K562 (cell line): ENCODE measurements at regions not wholly inside any gene's neighbourhood (a gene's known extent, or its start where the extent isn't known, plus 50 kb on each side); places are given as distances from the start of the nearest gene placed in this dataset.

Source experiments
- ATAC-seq: fragments of 200-7000 bp; cut with Tn5 transposase; 3 replicates; pipeline ENCODE4 v1.9.1; 2020; ENCODE audit warnings: moderate library complexity
- BruUV-seq: library from RNA; stranded (reverse); fragments of 400-500 nt; replicated peaks from 2 replicates; lab custom pipeline; 2021; lab: Mats Ljungman, UMichigan
- CTCF ChIA-PET: fragments of 300-600 bp; formaldehyde crosslinking; extraction: SDS; loops from one replicate; lab custom pipeline; 2021; ENCODE audit warnings: low intra/inter-chr PET ratio; lab: Yijun Ruan, JAX
- POLR2A ChIA-PET: fragments of 300-600, 350-650 bp; sonication (Branson Sonifier 250); formaldehyde crosslinking; extraction: SDS; loops from one replicate; lab custom pipeline; 2021; ENCODE audit warnings: antibody characterized with exemption, inconsistent platforms; lab: Yijun Ruan, JAX
- DNase-seq, 4 experiments: peaks; one replicate each; pipeline versions ENCODE4 v3.0.0 to v3.0.0-alpha.2; 2011 to 2018; ENCODE audit warnings: low spot score in 3 of 4, mixed read lengths in 3 of 4; ENCODE audit errors: extremely low read depth in 1 of 4
- FAIRE-seq: peaks from 2 replicates; lab custom pipeline; 2011; peaks lifted over from hg19 to GRCh38; lab: Jason Lieb, UNC
- H2AFZ ChIP-seq: 2 replicates; pipeline ENCODE4 v1.6.0; 2011; ENCODE audit warnings: low read depth, low read length, control low read depth, inconsistent platforms
- H3K27ac ChIP-seq: fragments of 200-600 bp; 3 replicates; pipeline ENCODE4 v1.8.0; 2011; ENCODE audit warnings: low read depth, mild to moderate bottlenecking, control low read depth, inconsistent platforms, low read length, moderate library complexity, mixed read lengths; ENCODE audit errors: extremely low read depth
- H3K27me3 ChIP-seq, 2 experiments: fragments of 300-600 bp in 1 of 2; 2 replicates in 1 of 2; 3 replicates in 1 of 2; pipeline versions ENCODE4 v1.6.0 to v1.8.0; 2011; ENCODE audit warnings: inconsistent platforms in 2 of 2, low read length in 2 of 2, mild to moderate bottlenecking in 1 of 2, mixed read lengths in 1 of 2, moderate library complexity in 1 of 2; ENCODE audit not compliant: control insufficient read depth in 2 of 2, insufficient read depth in 2 of 2
- H3K36me3 ChIP-seq: fragments of 300-600 bp; 3 replicates; pipeline ENCODE4 v1.8.0; 2011; ENCODE audit warnings: mild to moderate bottlenecking, low read length, inconsistent platforms; ENCODE audit not compliant: control insufficient read depth, insufficient read depth
- H3K4me1 ChIP-seq, 2 experiments: fragments of 200-600 bp in 1 of 2; replicated peaks in 1 of 2; 2 replicates in 1 of 2; 3 replicates in 1 of 2; pipeline versions ENCODE4 v1.5.1 to v1.8.0; 2011; ENCODE audit warnings: inconsistent platforms in 2 of 2, low read length in 2 of 2, mild to moderate bottlenecking in 1 of 2, mixed read lengths in 1 of 2, moderate library complexity in 1 of 2; ENCODE audit not compliant: control insufficient read depth in 2 of 2, insufficient read depth in 2 of 2
- H3K4me2 ChIP-seq: 2 replicates; pipeline ENCODE4 v1.6.1; 2011; ENCODE audit warnings: low read length, control low read depth, inconsistent platforms, mixed read lengths; ENCODE audit not compliant: insufficient read depth
- H3K4me3 ChIP-seq: fragments of 200-600 bp; sonication (generic), shearing (Covaris generic); 2 replicates; pipeline ENCODE4 v1.5.1; 2016; ENCODE audit warnings: control low read depth, inconsistent platforms
- H3K79me2 ChIP-seq: fragments of 200-600 bp; 3 replicates; pipeline ENCODE4 v1.8.0; 2011; ENCODE audit warnings: low read length, inconsistent platforms; ENCODE audit not compliant: control insufficient read depth, insufficient read depth
- H3K9ac ChIP-seq, 2 experiments: 2 replicates each; pipeline versions ENCODE4 v1.6.0 to v1.6.1; 2011; ENCODE audit warnings: low read depth in 2 of 2, low read length in 2 of 2, control low read depth in 1 of 2, inconsistent platforms in 1 of 2, mild to moderate bottlenecking in 1 of 2, mixed read lengths in 1 of 2; ENCODE audit not compliant: insufficient read depth in 1 of 2
- H3K9me1 ChIP-seq: one replicate; pipeline ENCODE4 v1.6.0; 2011; ENCODE audit warnings: inconsistent platforms, mild to moderate bottlenecking, low read length, moderate library complexity; ENCODE audit not compliant: control insufficient read depth, insufficient read depth
- H3K9me3 ChIP-seq: replicated peaks from 2 replicates; pipeline ENCODE4 v1.5.1; 2011; ENCODE audit warnings: low read depth, low read length, inconsistent platforms; ENCODE audit not compliant: control insufficient read depth, insufficient read depth
- H4K20me1 ChIP-seq: replicated peaks from 2 replicates; pipeline ENCODE4 v1.6.1; 2011; ENCODE audit warnings: low read length, inconsistent platforms, mixed read lengths; ENCODE audit not compliant: control insufficient read depth, insufficient read depth
- BRD4 ChIP-seq: fragments of 200-600 bp; sonication (generic); IDR thresholded peaks from 2 replicates; pipeline ENCODE4 v1.6.1; 2017; ENCODE audit warnings: inconsistent platforms
- CCNT2 ChIP-seq: IDR thresholded peaks from 2 replicates; pipeline ENCODE4 v1.6.1; 2011; ENCODE audit warnings: borderline replicate concordance, low read depth, mild to moderate bottlenecking, moderate library complexity, mixed read lengths, low read length; ENCODE audit not compliant: insufficient read length; ENCODE audit errors: extremely low read depth
- CEBPB ChIP-seq: fragments of 450-650 bp; IDR thresholded peaks from 2 replicates; pipeline ENCODE4 v1.6.1; 2016; ENCODE audit warnings: missing genetic modification characterization, missing compliant biosample characterization
- E2F3 ChIP-seq: fragments of 250-450 bp; sonication (Bioruptor Pico); IDR thresholded peaks from 2 replicates; pipeline ENCODE4 v1.4.0; 2020; ENCODE audit warnings: mild to moderate bottlenecking
- HNRNPL ChIP-seq: fragments of 200-400 bp; formaldehyde crosslinking; IDR thresholded peaks from 2 replicates; pipeline ENCODE4 v1.6.1; 2017; ENCODE audit warnings: low read depth, mild to moderate bottlenecking, low read length
- LEF1 ChIP-seq: fragments of 450-650 bp; IDR thresholded peaks from 2 replicates; pipeline ENCODE4 v1.6.1; 2016; ENCODE audit warnings: mild to moderate bottlenecking
- MYNN ChIP-seq, 2 experiments: sonication (generic); formaldehyde crosslinking in 1 of 2; IDR thresholded peaks; 2 replicates each; pipeline versions ENCODE4 v1.5.0 to v1.6.1; 2016 to 2020; ENCODE audit warnings: antibody characterized with exemption in 1 of 2, missing genetic modification reagents in 1 of 2
- PRPF4 ChIP-seq: fragments of 200-400 bp; formaldehyde crosslinking; IDR thresholded peaks from one replicate; pipeline ENCODE4 v1.6.1; 2017; ENCODE audit warnings: low read length, low read depth, mild to moderate bottlenecking; ENCODE audit not compliant: insufficient read depth, poor library complexity, severe bottlenecking
- SIRT6 ChIP-seq: IDR thresholded peaks from one replicate; pipeline ENCODE4 v1.6.1; 2012; ENCODE audit warnings: low read depth, mild to moderate bottlenecking, control low read depth, inconsistent platforms, low read length, moderate library complexity
- SP2 ChIP-seq: IDR thresholded peaks from 2 replicates; pipeline ENCODE4 v1.6.1; 2011; ENCODE audit warnings: mild to moderate bottlenecking, low read depth, low read length, moderate library complexity; ENCODE audit not compliant: poor library complexity, severe bottlenecking; ENCODE audit errors: extremely low read depth
- YY1 ChIP-seq, 3 experiments: IDR thresholded peaks; 2 replicates each; pipeline ENCODE4 v1.6.1; 2011; ENCODE audit warnings: low read length in 2 of 3, mild to moderate bottlenecking in 2 of 3, moderate library complexity in 2 of 3, borderline replicate concordance in 1 of 3, control low read depth in 1 of 3, low read depth in 1 of 3; ENCODE audit not compliant: insufficient read depth in 3 of 3, insufficient replicate concordance in 2 of 3, control insufficient read depth in 1 of 3, insufficient read length in 1 of 3; ENCODE audit errors: extremely low read depth in 1 of 3
- ZNF24 ChIP-seq: fragments of 450-650 bp; IDR thresholded peaks from 2 replicates; pipeline ENCODE4 v1.6.1; 2016
- WGBS: fragments of 100-300 bp; shearing (Covaris generic); methylation state at CpG from one replicate; pipeline ENCODE4 v1.1.6; 2016; ENCODE audit warnings: low coverage, mixed read lengths; ENCODE audit not compliant: insufficient coverage; ENCODE audit errors: missing lambda C conversion rate; 5-methylcytosine and 5-hydroxymethylcytosine counted together
- in situ Hi-C: fragments of 300-500 bp; cut with MboI; formaldehyde crosslinking; loops from 4 replicates; pipeline ENCODE4 v1.15.0; 2018; ENCODE audit warnings: inconsistent platforms, mixed read lengths
- intact Hi-C: fragments of 100-400 bp; cut with micrococcal nuclease; formaldehyde crosslinking; loops from 2 replicates; pipeline ENCODE4 v1.14.2; 2022
- TF ChIP-seq, protein P1 (sequence below): fragments of 450-650 bp; IDR thresholded peaks from 2 replicates; pipeline ENCODE4 v1.6.1; 2016; ENCODE audit warnings: borderline replicate concordance
- TF ChIP-seq, protein P2 (sequence below): fragments of 450-650 bp; IDR thresholded peaks from 2 replicates; pipeline ENCODE4 v1.7.0; 2016; ENCODE audit warnings: borderline replicate concordance
- TF ChIP-seq, protein P3 (sequence below): fragments of 250-450 bp; sonication (Bioruptor Pico); IDR thresholded peaks from 2 replicates; pipeline ENCODE4 v1.5.0; 2021

DNA sequence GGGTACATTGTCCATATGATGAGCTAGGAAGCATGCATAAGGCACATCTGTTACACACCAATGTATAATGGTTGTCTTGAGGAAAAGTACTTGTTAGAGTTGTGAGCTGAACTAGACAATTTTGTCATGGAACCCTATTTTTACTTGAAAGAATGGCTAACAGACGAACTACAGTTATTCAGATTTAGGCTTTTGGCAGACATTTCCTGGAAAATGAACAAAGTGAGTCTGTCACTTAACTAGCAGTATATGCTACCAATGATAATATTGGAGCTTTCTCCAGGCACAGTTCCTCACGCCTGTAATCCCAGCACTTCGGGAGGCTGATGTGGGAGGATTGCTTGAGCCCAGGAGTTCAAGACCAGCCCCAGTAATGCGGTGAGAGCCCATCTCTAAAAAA, 61.9 kb upstream of the SLC25A43 start (continued):
- TF ChIP-seq, protein P1, sequence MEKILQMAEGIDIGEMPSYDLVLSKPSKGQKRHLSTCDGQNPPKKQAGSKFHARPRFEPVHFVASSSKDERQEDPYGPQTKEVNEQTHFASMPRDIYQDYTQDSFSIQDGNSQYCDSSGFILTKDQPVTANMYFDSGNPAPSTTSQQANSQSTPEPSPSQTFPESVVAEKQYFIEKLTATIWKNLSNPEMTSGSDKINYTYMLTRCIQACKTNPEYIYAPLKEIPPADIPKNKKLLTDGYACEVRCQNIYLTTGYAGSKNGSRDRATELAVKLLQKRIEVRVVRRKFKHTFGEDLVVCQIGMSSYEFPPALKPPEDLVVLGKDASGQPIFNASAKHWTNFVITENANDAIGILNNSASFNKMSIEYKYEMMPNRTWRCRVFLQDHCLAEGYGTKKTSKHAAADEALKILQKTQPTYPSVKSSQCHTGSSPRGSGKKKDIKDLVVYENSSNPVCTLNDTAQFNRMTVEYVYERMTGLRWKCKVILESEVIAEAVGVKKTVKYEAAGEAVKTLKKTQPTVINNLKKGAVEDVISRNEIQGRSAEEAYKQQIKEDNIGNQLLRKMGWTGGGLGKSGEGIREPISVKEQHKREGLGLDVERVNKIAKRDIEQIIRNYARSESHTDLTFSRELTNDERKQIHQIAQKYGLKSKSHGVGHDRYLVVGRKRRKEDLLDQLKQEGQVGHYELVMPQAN = no peak
- TF ChIP-seq SP2 (no peak), ZNF24 (no peak), CCNT2 (no peak), PRPF4 (no peak), LEF1 (no peak)

- Histone ChIP-seq H2AFZ (no peak overlapping the region), H3K9me1 (no peaks in the 10 kb centered on the region), H3K36me3 (no peaks in the 10 kb centered on the region), H3K27me3 (peaks cover 6 to 8% of the 10 kb centered on the region in 2 experiments; a peak in 2 of 5 replicates), H3K4me2 (no peak overlapping the region), H3K9me3 (no peaks in the 10 kb centered on the region), H4K20me1 (no peaks in the 10 kb centered on the region), H3K4me3 (no peak overlapping the region), H3K4me1 (no peaks in the 10 kb centered on the region), H3K9ac (no peak overlapping the region), H3K79me2 (no peaks in the 10 kb centered on the region), H3K27ac (no peak overlapping the region)
- in situ Hi-C loops (no loop called here), intact Hi-C loops (no loop called here)
- BruUV-seq = no TSS peak
- WGBS = 4% methylated on average over 6 of the region's 6 CpGs
- TF ChIP-seq HNRNPL = no peak
- TF ChIP-seq, protein P2, sequence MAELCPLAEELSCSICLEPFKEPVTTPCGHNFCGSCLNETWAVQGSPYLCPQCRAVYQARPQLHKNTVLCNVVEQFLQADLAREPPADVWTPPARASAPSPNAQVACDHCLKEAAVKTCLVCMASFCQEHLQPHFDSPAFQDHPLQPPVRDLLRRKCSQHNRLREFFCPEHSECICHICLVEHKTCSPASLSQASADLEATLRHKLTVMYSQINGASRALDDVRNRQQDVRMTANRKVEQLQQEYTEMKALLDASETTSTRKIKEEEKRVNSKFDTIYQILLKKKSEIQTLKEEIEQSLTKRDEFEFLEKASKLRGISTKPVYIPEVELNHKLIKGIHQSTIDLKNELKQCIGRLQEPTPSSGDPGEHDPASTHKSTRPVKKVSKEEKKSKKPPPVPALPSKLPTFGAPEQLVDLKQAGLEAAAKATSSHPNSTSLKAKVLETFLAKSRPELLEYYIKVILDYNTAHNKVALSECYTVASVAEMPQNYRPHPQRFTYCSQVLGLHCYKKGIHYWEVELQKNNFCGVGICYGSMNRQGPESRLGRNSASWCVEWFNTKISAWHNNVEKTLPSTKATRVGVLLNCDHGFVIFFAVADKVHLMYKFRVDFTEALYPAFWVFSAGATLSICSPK = no peak
- no peak for TF ChIP-seq BRD4
- no peak for TF ChIP-seq CEBPB (tag)
- TF ChIP-seq MYNN (IDR thresholded peaks at IDR 0.05) = no peak
- TF ChIP-seq MYNN (CRISPR knock-in tag; IDR thresholded peaks at IDR 0.05) = no peak
- TF ChIP-seq, protein P3, sequence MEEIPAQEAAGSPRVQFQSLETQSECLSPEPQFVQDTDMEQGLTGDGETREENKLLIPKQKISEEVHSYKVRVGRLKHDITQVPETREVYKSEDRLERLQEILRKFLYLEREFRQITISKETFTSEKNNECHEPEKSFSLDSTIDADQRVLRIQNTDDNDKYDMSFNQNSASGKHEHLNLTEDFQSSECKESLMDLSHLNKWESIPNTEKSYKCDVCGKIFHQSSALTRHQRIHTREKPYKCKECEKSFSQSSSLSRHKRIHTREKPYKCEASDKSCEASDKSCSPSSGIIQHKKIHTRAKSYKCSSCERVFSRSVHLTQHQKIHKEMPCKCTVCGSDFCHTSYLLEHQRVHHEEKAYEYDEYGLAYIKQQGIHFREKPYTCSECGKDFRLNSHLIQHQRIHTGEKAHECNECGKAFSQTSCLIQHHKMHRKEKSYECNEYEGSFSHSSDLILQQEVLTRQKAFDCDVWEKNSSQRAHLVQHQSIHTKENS = no peak
- no peak for TF ChIP-seq YY1 (IDR thresholded peaks at IDR 0.05; ENCODE audit: borderline replicate concordance in 1 of 3, control insufficient read depth in 1 of 3, extremely low read depth in 1 of 3, insufficient read depth in 3 of 3, insufficient read length in 1 of 3, insufficient replicate concordance in 2 of 3, low read depth in 1 of 3, low read length in 2 of 3)
- TF ChIP-seq SIRT6 = no peak
- TF ChIP-seq E2F3 = no peak
- ATAC-seq (no peak), DNase-seq (no peak), FAIRE-seq (no peak)
- CTCF ChIA-PET = no interaction called here
- POLR2A ChIA-PET = no interaction called here
Measured at GRCh38 chrX:119340606-119341205, 58.4 kb upstream of the SLC25A43 start.
